ENCODE measurements at regions not wholly inside any gene's neighbourhood (a gene's known extent, or its start where the extent isn't known, plus 50 kb on each side); places are given as distances from the start of the nearest gene placed in this dataset.
"Not testable (repeated sequence)": the region's sequence is repeated elsewhere in the genome, so short reads cannot be mapped to it uniquely, and the experiment has no call there.

DNA sequence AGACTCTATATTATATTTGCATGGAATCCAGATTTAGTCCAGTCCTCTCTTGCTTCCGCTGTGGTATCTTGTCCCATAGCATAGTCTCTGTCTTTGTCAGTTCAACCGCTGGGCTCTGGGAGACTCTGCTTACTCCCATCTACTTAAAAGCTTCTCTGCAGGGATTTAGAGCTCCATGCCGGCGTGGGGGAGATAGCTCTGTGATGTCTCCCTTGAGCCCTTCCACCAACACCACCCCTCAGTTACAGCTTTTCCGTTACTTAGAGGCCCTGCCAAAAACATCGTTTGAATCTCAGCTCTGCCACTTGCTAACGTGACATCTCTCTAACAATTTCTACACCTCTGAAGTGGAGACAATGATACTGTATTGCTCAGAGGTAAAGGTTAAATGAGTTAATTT, 306.1 kb upstream of the ZNF608 start:
- DNase-seq = no peak

DNA sequence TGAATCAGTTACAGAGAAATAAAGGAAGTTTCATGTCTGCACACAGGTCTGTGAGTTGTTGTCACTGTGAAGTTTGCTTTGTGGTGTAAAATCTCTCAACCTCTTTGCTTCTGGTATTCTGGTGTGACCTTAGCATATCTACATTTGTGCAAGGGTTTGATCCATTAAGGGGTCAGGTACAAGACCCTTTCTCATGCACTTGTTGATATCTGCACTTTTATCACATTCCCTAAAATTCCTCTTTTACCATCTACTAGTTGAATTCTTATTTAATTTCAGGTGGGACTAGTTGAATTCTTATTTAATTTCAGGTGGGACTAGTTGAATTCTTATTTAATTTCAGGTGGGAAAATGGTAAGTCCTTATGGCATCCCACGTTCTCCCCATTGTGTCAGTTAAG, 306.7 kb upstream of the ZNF608 start:
- DNase-seq = no peak

DNA sequence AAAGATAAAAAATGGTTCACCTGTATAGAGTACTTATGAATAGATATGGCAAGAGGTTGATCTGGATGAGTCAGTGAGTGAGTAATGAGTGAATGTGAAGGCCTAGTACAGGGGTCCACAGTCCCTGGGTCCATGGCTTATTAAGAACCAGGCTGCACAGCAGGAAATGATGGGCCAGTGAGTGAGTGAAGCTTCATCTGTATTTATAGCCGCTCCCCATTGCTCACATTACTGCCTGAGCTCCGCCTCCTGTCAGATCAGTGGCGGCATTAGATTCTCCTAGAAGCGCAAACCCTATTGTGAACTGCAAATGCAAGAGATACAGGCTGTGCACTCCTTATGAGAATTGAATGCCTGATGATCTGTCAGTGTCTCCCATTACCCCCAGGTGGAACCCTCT, 307.7 kb upstream of the ZNF608 start:
- DNase-seq = no peak

DNA sequence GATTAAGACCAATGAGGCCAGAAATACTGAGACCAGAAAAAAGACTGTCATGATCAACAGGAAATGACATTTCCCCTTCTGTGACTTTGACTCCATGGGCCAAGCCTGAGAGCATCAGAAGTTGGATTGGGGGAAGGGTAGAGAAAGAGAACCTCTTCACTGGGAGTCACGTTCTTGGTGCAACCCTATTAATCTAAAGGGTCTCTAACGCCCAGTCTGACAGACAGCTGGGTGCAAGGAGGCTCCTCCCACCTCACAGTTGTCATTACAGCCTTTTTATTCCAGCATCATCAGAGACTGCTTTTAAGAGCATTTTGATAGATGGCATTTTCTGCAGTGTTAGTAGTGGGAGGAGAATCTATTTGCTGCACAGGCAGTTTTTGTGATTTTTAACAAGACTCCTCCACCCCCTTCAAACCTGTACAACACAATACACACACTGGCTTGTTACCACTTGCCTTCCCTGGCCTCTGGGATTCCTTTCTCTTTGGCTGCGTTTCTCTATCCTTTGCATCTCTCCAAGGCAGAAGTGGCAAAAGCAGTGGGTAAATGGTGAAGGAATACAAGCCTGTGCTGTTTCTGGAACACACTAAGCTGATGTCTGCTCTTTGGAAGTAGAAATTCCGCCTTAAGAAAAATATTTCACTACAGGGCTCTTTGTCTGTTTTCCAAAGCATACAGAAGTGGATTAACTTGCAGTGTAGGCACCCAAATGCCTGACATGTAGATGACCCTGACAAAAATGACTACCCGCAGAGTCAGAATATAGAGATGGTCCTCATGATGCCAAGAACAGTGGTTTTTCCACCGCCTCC, 310.4 kb upstream of the ZNF608 start:
- DNase-seq = no peak

DNA sequence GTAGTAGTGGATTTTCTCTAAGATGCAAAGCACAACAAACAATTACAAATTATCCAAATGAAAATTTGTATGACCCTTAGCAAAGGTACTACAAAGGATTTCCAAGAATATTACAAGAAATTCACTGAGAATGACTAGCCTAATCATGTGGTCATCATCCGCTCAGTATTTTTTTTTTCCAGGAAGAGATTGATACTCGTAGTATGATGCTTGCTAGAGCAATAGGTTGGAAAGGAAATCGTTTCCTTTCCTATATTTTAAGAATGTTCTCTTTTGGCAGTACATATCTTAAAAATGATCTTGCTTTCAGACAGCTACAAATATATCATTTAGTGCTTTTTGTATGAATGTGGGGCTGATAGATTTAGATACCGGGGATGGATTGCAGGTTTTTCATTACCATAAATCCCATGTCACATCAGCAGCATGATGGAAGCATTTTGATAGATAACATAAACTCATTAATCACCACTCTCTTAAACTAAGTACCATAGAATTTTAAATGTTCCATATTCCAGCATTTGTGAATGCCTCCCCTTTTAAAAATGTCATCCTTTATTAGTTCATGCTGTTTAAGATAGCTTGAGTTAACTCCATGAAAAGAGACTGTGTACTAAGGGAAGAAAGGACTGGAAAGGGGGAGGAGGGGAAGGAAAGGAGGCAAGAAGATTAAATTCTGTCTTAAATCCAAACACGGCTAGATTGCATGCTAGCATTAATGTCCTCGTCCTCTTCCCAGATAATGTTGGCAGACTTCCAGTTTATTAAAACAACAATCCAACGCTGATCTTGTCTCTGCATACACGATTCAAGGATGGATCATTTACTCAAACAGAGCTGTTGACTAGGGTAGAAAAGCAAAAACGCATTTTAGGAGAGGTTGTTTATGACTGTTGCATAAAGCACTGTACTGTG, 311.7 kb upstream of the ZNF608 start:
- no peak for DNase-seq

DNA sequence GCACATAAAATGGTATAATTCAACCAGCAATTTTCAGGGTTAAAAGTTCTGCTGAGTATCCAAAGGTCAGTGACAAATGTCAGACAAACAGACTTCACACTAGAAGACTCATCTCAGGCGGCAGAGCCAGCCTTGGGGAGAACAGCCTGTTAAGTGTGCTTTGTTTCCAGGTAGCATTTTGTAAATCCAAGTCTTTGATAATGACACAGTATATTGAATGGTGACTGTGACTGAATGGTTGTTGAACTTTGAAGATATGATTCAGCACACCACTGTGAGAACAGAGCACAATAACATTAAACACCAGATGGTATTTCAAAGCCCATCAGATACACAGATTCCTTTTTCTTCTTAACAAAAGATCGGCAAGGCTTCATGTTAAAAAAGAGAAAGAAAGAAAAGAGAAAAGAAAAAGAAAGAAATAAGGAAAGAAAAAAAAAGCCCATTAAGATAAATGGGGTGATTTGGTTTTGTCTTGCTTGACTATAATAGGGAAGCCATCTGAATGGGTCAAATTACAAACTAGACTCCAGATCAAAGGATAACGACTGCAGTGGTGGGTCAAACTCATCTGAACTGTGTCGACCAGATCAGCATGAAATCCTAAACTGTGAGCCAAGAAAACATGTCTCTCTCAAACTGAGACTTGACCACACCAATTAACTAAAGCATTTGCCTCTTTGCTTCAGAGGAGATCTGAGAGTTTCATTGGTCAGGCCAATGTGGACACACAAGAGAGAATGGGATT, 313.0 kb upstream of the ZNF608 start:
- DNase-seq = no peak

DNA sequence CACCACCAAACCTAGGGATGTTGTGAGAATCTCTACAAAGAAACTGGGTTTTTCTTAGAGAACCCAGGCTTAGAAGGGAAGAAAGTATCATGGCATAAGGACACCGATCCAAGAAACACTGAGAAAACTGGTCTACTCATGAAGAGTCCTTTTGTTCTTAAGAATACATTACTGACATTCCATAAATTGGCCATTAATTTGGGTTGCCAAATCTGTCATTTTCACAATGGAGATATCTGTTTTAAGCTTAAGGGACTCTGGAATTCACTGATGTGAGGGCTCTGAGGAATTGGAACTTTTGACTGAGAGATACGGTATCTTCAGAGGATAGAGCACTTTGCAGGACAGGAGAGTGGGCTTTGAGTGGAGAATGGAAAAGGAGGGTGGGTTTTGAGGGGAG, 315.3 kb upstream of the ZNF608 start:
- DNase-seq = no peak

DNA sequence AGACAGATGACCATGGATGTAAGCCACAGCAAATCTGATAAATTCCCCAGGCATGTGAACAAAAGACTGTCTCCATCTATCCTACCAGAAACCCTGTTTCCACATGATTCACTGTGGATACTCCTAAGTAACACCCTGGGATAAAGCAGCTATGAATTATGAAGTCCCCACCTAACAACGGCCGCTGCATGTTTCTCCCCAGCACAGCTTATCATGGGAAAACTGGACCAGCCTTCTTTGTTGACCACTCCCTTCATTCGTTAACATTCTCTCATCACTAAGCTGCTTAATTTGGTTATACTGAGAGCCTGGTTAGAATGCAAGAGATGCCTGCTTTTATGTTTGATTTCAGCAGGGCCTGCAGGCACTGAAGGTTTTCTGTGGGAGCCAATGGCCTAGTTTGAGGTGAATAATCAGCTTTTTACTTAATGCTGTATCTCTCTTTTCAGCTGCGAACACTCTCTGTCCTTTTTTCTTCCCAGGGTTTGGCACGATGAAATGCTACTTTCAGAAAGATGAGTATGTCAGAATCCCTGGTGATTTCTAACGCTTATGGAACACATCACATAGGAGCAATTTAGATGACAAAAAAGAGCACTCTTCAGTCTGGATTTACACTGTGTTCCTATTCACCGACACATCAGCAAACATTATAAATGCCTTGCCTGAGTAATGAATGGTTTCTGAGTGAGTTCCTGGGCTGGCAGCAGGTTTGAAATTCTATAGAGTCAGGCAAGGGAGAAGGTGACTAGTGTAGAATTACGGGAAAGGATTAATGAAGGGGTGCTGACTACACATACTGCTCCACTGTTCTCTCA, 318.4 kb upstream of the ZNF608 start:
- DNase-seq = no peak

DNA sequence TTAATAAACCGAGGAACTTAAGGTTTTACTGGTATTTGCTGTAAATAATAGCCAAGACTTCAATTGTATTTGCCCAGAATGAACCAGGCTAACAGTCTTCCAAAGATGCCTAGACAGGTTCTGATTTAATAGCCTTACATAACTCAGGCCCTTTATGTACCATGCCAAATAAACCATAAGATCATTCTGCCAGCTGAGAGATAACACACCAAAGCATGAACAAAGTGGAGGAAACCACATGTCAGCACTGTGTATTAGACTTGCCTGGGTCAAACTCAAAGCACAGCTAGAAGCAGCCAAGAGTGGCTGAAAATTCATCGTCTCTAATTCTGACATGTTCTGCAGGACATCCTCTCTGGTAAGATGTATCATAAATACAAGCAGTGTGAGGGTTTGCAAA, 319.3 kb upstream of the ZNF608 start:
- DNase-seq = no peak

DNA sequence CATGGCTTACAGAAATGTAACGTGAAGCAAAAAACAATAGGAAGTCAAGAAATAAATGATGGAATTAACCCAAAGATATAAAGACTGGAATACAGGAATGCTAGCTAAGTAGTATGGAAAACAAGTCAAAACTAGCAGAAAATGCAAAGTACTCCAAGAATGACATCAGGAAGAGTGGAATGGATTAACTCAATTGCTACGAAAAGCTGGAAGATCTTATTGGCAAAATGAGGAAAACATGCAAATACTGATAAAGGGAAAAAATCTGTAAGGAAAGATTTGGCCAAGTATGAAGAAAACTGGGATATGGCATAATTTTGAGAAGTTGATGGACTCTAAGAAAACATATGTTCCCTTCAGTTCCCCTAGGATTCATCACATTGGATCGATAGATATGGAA, 324.5 kb upstream of the ZNF608 start:
- DNase-seq = no peak

DNA sequence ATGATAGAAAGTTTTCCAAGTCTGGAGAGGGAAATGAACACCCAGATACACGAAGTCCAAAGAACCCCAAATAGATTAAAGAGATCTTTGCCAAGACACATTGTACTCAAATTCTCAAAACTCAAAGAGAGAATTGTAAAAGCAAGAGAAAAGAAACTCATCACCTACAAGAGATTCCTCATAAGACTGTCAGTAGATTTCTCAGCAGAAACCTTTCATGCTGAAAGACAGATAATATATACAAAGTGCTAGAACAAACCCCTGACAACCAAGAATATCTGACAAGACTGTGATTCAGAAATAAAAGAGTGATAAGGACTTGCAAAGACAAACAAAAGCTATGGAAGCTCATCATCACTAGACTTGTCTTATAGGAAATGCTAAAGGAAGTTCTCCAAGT, 326.7 kb upstream of the ZNF608 start:
- DNase-seq = no peak

DNA sequence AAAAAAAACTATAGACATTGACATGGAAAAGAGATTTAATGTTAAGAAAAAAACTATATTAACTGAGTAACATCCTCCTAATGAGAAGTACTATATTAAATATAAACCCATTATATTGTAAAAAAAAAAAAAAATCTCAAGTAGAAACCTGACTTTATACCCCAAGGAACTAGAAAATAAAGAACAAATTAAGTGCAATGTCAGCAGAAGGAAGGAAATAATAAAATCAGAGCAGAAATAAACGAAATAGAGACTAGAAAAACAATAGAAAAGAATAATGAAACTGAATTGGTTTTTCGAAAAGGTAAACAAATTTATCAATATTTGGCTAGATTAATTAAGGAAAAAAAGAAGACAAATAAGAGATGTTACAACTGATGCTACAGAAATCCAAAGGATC, 329.1 kb upstream of the ZNF608 start:
- no peak for DNase-seq

DNA sequence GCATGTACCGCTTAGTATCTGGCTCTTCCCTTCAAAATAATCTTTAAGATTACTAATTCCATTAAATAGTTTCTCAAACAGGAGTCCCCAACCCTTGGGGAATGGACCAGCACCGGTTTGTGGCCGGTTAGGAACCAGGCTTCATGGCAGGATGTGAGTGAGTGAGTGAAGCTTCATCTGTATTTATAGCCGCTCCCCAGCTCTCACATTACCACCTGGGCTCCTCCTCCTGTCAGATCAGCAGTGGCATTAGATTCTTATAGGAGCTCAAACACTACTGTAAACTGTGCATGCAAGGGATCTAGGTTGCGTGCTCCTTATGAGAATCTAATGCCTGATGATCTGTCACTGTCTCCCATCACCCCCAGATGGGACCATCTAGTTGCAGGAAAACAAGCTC, 332.6 kb upstream of the ZNF608 start:
- not testable (repeated sequence) for DNase-seq

DNA sequence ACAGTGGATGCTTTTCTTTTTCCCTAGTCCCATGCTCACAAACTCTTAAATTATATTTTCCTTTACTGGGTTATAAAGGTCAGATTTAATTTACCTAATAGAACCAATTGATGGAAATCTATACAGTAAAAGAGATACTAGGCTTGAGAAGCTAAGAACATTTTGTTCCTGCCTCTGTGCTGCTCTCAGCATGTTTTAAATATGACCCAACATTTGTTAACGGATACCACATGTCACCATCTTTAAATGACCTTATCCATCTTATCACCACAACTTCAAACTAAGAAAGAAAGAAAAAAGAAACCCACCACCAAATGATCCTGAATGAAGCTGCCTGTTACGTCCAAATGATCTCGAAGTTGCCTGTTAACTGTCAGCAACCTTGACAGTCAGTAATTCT, 334.7 kb upstream of the ZNF608 start:
- no peak for DNase-seq

DNA sequence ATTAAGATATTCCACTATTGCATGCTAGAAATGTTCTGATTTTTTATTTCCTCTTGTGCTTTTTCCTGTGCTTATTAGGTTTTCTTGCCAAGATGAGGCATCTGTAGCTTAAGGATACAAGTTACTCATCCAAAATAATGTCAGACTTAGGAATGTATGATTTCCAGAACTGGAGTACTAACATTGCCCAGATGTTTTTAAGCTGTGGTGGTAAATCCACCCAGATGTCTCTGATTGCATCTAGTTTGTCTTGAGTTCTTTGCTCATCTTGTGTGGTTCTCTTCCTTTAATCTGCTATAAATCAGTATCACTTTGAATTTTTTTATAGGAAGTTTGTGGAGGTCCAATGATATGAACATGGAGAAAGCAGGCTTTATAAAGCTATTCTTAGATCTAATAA, 337.5 kb upstream of the ZNF608 start:
- no peak for DNase-seq

DNA sequence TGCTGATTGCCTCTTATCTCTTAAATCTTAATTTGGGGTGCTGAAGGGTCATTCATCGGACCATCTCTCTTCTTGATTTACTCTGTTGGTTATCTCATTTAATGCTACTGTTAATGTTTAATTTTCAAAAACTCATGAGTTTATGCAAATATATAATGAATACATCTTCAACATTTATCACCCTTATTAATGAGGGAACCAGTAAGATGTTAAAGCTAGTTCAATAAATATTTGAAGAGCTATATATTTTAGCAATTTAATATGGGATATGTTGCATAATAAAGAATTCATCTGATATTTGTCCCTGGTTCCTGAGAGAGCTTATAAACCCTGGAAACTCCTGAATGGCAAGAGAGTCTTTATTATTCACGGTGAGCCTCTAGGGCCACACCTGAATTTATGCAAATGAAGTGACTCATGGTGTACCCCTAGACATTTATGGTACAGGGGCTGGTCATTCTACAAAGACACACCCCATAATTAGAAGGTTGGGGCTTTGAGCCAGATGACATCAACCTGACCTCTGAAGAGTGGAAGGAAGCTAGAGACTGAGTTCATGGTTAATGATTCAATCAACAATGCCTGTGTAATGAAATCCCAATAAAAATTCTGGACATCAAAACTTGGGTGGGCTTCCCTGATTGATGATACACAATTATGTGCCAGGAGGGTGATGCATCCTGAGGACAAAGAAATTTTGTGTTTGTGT, 339.5 kb upstream of the ZNF608 start:
- DNase-seq = no peak

DNA sequence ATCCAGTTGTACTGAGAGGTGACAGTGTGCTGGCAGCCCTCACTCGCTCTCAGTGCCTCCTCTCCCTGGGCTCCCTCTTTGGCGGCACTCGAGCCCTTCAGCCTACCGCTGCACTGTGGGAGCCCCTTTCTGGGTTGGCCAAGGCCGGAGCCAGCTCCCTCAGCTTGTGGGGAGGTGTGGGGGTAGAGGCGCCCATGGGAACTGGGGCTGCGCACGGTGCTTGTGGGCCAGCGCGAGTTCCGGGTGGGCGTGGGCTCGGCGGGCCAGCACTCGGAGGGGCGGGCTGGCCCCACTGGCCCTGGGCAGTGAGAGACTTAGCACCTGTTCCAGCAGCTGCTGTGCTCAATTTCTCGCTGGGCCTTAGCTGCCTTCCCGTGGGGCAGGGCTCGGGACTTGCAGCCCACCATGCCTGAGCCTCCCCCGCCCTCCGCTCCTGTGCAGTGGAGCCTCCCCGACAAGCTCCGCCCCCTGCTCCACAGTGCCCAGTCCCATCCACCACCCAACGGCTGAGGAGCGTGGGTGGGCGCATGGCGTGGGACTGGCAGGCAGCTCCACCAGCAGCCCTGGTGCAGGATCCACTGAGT, 342.2 kb upstream of the ZNF608 start:
- no peak for DNase-seq

DNA sequence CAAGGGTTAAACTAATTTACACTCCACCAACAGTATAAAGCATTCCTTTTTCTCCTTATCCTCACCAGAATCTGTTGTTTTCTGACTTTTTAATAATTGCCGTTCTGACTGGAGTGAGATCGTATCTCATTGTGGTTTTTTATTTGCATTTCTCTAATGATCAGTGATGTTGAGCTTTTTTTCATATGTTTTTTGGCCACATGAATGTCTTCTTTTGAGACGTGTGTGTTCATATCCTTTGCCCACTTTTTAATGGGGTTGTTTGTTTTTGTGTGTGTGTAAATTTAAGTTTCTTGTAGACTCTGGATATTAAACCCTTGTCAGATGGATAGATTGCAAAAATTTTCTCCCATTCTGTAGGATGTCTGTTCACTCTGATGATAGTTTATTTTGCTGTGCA, 345.7 kb upstream of the ZNF608 start:
- DNase-seq = not testable (repeated sequence)

DNA sequence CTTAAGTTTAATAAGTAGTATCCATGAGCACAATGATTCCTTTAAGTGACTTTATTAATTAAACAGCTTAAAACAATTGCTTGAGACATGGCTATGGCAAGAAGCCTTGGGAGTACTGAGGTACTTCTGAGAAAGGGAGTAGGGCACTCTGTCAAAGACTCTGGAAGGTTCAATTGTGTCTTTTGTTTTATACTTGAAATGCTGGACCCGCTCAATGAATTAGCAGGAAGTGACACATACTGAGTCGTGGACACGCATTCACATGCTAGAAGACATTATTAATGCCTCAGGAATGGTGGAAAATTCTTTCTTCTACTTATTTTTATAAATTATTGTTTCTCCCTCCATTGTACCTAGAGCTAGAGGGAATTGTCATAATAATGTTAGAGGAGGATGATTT, 347.3 kb upstream of the ZNF608 start:
- peak; percentile 39 to 58 for DNase-seq

DNA sequence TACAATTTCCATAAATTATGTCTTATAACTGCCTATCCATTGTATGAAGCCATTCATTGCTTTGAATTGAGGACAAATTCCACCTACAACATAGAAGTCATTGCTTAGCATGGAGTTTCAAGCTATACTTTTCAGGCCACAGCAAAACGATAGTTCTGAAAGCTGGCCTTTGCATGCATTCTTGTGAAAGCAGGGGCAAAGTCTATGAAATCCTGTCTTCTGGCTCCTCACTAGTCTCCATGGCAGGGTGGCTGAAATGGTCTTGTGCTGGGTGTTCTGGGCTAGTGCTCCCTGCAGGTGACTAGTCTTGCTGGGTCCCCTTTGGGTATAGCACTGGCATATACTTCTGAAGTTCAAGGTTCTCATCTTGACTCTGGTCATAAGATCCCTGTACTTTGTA, 353.9 kb upstream of the ZNF608 start:
- DNase-seq = no peak

DNA sequence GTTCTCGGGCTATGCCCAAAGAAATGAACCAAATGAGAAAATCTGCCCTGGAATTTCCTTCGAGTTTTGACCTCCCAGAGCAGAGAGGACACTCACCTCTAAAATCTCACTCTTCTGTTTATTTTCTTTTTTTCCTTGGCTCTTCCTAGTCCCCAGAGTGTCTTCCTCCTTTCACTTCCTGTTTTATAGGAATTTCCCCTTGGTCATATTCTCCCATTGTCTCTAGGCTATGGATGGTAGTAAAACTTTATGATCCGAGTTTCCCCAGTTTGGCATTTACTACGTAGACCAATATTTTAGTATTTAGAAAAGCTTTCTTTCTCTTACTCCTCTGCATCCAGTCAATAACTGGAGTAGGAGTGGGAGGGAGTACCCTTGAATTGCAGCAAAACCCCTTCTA, 354.5 kb upstream of the ZNF608 start:
- DNase-seq = no peak

DNA sequence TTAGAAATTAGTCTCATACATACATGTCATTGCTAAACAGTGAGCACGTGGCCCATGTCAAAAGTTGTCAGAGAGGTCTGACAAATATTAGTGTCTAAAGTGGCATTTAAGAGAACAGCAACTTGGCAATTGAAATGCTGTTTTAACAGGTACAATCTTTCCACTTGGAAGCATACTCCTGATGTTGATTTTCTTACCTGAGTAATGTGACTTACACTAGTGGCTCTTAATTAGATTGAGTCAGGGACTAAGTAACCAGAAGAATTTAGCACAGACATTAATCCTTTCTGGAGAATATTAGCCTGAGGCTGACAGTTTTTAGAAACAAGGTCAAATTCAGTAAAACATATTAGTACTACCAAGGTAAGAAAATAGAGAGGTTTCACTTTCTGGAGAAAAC, 357.0 kb upstream of the ZNF608 start:
- DNase-seq = no peak

All from SW 1271 (cell line).